ENCODE measurements at regions not wholly inside any gene's neighbourhood (a gene's known extent, or its start where the extent isn't known, plus 50 kb on each side); places are given as distances from the start of the nearest gene placed in this dataset.

- Histone ChIP-seq H3K4me3 (ENCODE audit: low read depth, low read length) (no peak overlapping the region), H3K9me3 (ENCODE audit: control insufficient read depth, insufficient read depth, low read depth, low read length) (no peaks in the 10 kb centered on the region), H3K27ac (ENCODE audit: extremely low read depth, low read depth, low read length) (no peak overlapping the region), H3K36me3 (ENCODE audit: control insufficient read depth in 2 of 2, insufficient read depth in 1 of 2, low read length in 2 of 2) (no peaks in the 10 kb centered on the region), H3K4me1 (ENCODE audit: control insufficient read depth, insufficient read depth, low read length) (no peaks in the 10 kb centered on the region)
- TF ChIP-seq BCL11A (tag by site-specific recombination; IDR thresholded peaks at IDR 0.05; ENCODE audit: low read depth) (no peak), ZNF280C (tag by site-specific recombination; IDR thresholded peaks at IDR 0.05) (no peak), ZNF776 (tag by site-specific recombination; IDR thresholded peaks at IDR 0.05; ENCODE audit: borderline replicate concordance) (no peak), ZSCAN16 (tag by site-specific recombination; IDR thresholded peaks at IDR 0.05) (no peak), ZNF791 (tag by site-specific recombination; IDR thresholded peaks at IDR 0.05) (no peak), ZNF596 (tag by site-specific recombination; IDR thresholded peaks at IDR 0.05) (no peak), ZNF530 (tag by site-specific recombination; IDR thresholded peaks at IDR 0.05; ENCODE audit: low read depth) (no peak), ZFP41 (tag by site-specific recombination; IDR thresholded peaks at IDR 0.05; ENCODE audit: borderline replicate concordance) (no peak), ZNF19 (tag by site-specific recombination; IDR thresholded peaks at IDR 0.05; ENCODE audit: low read depth) (no peak), INSM2 (tag by site-specific recombination; IDR thresholded peaks at IDR 0.05) (no peak), ZBTB10 (tag by site-specific recombination; IDR thresholded peaks at IDR 0.05) (no peak), FEZF1 (tag by site-specific recombination; IDR thresholded peaks at IDR 0.05) (no peak), ZNF16 (tag by site-specific recombination; IDR thresholded peaks at IDR 0.05; ENCODE audit: low read depth) (no peak), ZNF311 (tag by site-specific recombination; IDR thresholded peaks at IDR 0.05; ENCODE audit: borderline replicate concordance) (no peak), TSHZ1 (tag by site-specific recombination; IDR thresholded peaks at IDR 0.05; ENCODE audit: borderline replicate concordance) (no peak), ZNF660 (tag by site-specific recombination; IDR thresholded peaks at IDR 0.05) (no peak), ZNF169 (tag by site-specific recombination; IDR thresholded peaks at IDR 0.05) (no peak), ZNF549 (tag by site-specific recombination; IDR thresholded peaks at IDR 0.05) (no peak)
- ChIA-PET POLR2A (no interaction called here), CTCF (no interaction called here)
Measured at GRCh38 chr9:7507026-7507425, 292.6 kb downstream of the DMAC1 start.

Measured in HEK293 (cell line).